ENCODE measurements at regions not wholly inside any gene's neighbourhood (a gene's known extent, or its start where the extent isn't known, plus 50 kb on each side); places are given as distances from the start of the nearest gene placed in this dataset.

- TF ChIP-seq CTCF (IDR thresholded peaks at IDR 0.05), result no peak
- TF ChIP-seq POLR2A (IDR thresholded peaks at IDR 0.05), result no peak
These were observed 655.2 kb downstream of the TBC1D22A start for GRCh38 chr22:47417699-47418098.

Data from adrenal gland (tissue), 5 donors.